Middle frontal gyrus (tissue), 1 donor: ENCODE measurements at regions not wholly inside any gene's neighbourhood (a gene's known extent, or its start where the extent isn't known, plus 50 kb on each side); places are given as distances from the start of the nearest gene placed in this dataset.
"Not testable (repeated sequence)": the region's sequence is repeated elsewhere in the genome, so short reads cannot be mapped to it uniquely, and the experiment has no call there.

Source experiments
- DNase-seq: peaks from one replicate; pipeline ENCODE4 v3.0.0-alpha.2; 2015; ENCODE audit warnings: low spot score; ENCODE audit errors: extremely low spot score

DNA sequence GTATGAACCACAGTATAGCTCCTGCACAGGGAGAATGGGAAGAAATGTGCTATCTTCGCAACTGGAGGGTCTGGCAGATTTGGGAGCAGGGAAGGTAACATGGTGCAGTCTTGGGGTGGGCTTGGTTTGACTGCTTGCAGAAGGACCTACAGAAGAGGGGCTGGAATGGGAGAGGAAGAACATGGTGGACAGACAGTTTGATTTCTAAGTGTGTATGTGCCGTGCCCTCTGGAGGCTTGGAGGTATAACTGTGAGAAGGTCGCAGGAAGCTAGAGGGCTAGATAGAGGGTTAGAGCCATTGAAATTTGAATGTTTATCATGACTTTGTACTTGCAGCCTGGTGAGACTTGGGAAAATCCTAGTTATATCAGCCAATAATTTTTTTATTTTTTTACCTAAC is 169.2 kb downstream of the SQOR start:
- no peak for DNase-seq

DNA sequence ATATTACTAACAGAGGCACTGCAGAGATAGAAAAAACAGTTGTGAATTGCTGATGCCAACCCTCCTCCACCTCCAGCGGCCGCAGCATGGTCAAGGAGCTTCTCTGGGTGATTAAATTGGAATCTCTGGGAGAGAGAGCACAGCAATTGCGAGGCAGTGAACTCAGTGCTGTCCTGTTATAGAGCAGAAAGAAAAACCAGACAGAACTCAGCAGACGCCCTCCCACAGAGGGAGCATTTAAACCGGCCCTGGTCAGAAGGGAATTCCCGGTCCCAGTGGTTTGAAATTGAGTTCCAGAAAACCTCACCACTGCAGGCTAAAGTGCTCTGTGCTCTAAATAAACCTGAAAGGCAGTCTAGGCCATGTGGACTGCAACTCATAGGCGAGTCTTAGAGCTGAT is 175.4 kb downstream of the SQOR start:
- no peak for DNase-seq

DNA sequence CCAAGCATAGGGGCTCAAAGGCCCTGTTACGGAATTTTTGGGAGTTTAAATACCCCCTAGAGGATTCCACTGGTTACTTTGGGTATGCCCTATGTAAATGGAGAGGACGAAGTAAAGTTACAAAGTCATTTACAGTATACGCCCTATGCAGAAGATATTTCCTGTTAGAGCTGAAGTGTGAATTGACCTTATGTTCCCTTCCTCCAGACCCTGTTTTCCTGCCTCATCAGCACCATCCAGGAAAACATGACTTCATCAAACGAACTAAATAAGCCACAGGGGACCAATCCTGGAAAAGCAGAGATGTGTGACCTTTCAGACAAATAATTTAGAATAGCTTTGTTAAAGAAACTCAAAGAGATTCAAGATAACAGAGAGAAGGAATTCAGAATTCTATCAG is 177.4 kb downstream of the SQOR start:
- no peak for DNase-seq

DNA sequence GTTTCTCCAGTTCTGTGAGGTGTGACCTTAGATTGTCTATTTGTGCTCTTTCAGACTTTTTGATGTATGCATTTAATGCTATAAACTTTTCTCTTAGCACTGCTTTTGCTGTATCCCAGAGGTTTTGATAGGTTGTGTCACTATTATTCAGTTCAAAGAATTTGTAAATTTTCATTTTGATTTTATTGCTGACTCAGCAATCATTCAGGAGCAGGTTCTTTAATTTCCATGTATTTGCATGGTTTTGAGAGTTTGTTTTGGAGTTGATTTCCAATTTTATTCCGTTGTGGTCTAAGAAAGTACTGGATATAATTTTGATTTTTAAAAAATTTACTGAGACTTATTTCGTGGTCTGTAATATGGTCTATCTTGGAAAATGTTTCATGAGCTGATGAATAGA is 182.7 kb downstream of the SQOR start:
- DNase-seq = not testable (repeated sequence)

DNA sequence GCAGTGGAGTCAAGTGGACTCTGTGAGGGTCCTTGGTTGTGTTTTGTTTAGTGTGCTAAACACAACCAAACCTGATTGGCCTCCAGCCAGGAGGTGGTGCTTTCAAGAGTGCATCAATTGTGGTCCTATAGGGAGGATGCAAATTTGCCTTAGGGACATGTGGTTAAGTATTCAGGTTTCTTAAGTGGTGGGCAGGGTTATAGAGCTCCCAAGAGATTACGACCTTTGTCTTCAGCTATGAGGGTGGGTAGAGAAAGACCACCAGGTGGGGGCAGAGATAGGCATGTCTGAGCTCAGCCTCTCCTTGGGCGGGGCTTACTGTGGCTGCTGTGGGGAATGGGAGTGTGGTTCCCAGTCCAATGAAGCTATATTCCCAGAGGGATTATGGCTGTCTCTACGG is 186.6 kb downstream of the SQOR start:
- DNase-seq = no peak

DNA sequence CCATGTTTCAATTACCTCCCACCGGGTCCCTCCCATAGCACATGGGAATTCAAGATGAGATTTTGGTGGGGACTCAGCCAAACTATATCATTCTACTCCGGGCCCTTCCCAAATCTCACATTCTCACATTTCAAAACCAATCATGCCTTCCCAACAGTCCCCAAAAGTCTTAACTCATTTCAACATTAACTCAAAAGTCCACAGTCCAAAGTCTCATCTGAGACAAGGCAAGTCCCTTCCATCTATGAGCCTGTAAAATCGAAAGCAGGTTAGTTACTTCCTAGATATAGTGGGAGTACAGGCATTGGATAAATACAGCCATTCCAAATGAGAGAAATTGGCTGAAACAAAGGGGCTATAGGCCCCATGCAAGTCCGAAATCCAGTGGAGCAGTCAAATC is 188.1 kb downstream of the SQOR start:
- not testable (repeated sequence) for DNase-seq

DNA sequence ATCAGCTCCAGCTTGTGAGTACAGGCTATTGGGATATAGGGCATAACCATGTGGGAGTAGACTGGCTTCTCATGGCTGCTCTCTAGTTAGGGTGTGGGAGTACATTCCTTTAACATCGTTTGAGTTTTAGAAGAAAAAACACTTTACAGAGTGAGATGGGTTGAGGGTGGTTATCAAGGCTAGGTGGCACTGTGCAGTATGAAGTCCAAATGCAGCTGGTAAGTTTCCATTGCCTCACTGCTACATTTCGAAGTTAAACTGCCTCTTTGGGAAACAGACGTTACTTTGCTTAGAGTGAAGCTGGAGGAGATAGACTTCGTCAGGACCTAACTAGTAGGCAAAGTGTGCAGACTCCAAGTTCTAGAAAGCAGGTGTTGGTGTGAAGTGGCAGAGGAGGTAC is 192.4 kb downstream of the SQOR start:
- DNase-seq = no peak

DNA sequence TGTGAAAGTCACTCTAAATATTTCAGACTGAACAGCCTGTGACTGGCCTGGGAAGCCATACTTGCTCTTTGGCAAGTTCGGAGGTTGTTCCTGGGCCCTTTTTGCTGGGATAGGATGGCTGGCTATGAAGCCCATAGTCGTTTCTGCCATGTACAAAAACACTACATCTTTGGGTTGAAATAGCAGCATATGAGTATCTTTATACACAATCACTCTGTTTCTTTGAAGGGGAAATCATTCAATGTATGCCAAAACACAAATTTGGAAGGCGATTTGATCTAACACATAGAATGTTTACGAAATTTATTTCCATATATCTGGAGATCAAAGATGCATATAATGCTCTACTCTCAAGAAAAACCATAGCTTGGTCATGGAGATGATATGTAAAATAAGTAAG is 192.9 kb downstream of the SQOR start:
- DNase-seq = no peak

DNA sequence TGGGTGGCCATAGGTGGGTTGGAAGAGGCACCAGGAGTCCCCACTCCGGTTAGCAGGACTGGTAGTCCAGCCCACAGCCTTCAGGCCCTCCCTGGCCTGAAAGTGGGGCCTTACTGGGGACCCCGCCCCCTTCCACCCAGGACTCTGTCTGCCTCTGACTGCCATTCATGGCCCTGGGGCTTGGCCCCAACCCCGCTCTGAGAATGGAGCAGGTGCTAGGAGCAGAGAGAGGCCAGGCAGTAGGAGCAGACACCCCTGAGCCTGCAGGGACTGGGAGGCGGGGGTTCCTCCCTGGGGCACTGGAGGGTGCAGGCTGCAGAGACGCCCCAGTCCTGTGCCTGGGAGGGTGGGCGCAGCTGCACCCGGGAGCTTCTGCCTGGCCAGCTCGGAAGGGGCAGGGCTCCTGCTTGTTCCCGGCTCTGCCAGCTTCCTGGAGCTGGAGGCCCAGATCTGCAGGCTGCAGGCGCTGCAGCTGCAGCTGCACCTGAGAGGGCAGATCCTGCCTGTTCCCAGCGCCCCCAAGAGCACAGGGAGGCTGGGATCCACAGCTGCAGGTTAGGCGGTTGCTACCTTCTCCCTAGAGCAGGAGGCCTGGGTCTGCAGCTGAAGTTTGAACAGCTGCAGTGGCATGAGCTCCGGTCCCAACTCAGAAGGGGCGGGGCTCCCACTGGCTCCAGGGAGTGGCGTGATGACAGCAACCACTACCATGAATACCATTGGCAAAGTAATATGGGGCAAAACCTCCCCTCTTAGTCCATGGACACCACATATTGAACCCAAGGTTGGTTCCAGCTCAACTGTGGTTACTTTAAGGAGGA is 194.7 kb downstream of the SQOR start:
- DNase-seq = no peak

DNA sequence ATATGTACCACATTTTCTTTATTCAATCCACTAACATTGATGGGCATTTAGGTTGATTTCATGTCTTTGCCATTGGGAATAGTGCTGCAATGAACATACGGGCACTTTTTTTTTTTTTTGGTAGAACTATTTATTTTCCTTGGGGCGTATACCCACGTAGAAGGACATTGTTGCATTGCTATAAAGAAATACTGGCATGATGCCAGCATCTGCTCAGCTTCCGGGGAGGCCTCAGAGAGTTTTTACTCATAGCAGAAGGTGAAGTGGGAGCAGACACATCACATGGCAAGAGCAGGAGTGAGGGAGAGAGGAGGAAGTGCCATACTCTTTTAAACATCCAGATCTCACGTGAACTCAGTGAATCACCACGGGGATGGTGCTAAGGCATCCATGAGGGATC is 197.0 kb downstream of the SQOR start:
- DNase-seq = no peak

DNA sequence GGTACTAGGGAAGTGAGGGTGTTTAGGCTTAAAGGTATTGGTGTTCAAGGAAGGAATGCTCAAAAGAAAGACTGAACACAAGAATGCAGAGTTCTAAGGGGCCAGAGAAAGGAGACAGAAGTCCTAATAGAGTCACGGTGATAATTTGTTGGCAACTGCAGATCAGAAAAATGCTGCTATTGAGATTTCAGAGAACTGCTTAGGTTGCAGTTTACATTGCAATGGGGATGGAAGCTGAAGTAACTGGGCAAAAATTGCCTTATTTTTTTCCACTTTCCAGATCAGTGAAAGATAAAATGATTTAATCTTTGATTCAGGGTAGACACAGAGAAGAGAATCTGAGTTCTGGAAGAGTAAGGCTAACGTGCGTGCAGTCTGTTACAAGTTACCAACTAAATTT is 199.8 kb downstream of the SQOR start:
- no peak for DNase-seq

DNA sequence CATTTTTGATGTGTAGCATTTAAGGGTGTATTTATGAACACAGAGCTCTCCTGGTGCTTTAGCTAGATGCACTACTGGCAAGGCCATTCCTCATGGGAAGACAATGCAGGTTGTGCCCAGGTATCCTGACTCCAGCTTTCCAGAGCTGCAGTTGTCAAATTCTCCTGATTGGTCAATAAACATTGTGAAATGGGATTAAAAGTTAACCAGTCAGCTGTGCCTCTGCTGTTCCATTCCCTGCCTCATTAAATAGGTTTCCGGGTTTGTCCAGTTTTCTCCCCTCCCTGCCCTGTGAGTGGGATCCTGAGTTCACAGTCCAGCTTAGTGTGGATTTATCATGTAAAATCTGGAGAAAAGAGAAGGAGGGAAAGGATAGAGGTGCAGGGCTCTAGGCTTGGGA is 207.3 kb downstream of the SQOR start:
- no peak for DNase-seq

DNA sequence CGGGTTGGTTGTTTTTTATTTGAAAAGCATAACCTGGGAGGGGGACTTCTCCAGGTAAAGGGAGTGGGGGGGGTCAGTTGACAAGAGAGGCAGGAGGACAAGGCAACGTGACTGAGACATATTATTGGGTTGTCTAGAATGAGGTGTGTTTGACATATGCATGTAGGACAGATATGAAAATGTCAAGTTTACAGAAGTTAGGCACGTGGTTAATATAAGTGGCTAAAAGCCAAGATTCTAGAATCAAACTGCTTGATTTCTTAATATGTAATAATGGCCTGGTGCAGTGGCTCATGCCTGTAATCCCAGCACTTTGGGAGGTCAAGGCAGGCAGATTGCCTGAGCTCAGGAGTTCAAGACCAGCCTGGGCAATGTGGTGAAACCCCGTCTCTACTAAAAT is 212.8 kb downstream of the SQOR start:
- DNase-seq = no peak

DNA sequence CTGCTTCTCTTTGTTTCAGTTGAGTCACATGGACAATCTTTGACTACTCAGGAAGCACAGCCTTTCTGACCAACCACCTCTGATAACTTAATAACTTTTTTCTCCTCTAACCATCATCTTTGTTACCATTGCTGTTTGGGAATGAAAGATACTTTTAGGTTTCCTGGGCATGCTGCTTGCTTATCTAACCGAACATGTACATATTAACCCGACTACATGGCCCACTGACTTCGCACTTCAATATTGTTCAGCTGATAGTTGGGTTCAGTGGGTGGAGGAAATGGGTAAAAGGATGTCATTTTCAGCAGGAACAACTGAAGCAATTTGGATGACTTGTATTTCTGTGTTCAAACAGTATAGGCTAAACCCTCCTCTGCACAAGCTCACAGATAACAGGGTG is 214.3 kb downstream of the SQOR start:
- DNase-seq = no peak

DNA sequence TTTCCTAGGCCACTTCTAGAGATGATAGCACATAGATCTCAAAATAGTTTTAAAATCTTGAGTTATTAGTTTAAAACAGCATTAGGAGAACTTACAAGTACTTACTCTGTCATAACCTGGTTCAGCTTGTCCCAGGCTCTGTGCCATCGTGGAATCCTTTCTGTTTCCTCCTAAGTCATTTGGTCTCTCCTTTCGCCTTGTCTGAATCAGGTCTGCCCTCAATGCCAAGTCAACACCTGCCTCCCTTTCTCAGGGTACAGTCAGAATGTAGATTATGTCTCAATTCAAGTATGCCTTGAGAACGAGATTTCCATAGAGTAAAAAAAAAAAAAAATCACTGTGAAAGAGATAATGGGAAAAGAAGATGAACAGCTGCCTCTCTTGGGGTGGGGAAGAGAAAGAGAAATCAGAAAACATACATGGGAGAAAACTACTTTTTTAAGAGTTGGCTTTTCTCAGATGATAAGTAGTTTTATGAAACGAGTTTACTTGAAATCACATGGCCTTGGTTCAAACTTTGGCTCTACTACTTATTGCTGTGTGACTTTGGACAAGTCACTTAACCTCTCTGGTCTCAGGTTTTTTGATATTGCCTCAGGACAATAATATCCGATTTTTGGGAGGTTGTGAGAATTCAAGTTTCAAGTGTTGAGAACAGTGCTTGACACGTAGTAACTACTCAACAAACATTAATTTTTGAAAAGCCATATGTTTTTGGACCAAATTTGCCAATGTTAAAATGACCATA is 219.8 kb downstream of the SQOR start:
- DNase-seq = no peak

DNA sequence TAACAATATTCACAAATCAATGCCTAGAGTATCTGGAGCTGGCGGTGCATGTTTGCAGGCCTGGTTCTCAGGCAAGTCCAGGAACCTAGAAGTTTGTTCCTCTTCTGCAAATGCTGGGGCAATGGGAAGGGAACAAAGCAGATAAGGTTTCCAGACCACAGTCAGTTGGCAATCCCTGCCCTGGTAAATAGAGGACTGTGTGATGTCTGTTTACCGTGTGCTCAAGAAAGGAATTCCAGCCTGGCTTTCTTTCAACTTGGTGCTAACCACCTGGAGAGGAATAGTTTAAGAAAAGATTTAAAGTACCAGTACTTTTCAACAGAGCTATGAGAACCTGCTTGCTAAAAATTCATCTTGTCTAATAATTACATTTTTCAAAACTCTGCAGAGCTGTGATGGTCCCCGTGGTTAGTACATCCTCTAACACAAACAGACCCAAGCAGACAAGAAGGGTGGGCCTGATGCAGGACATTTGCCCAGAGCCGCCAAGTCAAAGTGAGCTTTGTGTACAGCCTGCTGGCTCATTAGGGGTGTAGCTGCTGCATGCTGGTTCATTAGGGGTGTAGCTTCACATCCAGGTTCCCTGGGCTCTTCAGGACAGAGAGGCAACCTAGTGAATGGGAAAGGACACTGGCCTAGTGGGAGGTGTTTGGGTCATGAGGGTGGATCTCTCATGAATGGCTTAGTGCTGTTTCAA is 220.5 kb downstream of the SQOR start:
- no peak for DNase-seq

DNA sequence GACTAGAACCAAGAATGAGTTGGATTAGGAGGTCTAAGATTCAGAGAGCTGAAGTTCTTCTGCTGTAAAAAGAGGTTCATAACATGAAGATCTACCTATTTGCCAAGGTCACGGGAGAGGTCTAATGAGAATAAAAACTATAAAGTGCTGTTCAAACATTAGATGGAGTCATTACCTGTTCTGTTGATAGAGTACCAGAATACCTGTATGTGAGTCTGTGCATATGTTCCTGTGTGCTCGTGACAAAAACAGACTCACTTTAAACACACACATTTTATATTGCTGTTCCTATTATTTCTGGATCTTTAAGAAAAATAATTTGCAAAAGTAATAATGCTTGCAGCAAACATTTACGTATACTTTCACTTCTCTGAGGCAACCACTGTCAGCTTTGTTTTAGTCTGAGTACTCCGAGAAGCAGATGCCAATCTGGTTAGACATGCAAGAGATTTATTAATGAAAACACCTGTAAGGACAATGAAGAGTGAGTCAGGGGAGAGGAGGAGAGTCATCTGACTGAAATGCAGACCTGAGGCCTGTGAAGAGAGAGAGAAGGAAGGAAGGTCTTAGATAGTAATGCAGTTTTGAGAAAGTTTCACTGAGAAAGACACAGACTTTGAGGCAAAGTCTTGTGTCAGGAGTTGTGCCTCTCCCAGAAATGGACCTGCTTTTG is 221.2 kb downstream of the SQOR start:
- DNase-seq = no peak

DNA sequence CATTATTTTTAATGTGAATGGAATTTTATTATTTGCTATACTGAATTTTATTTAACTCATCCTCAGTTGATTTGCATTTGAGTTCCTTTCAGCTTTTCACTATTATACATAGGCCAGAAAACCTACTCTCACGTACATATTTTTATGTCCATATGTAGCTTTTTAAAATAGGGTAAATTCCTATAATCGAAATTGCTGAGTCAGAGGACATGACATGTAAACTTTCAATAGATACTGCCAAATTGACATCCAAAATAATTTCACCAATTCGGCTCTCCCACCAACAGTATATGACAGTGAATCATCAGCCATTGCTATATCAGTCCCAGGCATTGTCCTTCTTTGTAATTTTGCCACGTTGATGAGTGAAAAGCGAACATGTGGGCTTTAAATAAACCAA is 222.5 kb downstream of the SQOR start:
- no peak for DNase-seq

DNA sequence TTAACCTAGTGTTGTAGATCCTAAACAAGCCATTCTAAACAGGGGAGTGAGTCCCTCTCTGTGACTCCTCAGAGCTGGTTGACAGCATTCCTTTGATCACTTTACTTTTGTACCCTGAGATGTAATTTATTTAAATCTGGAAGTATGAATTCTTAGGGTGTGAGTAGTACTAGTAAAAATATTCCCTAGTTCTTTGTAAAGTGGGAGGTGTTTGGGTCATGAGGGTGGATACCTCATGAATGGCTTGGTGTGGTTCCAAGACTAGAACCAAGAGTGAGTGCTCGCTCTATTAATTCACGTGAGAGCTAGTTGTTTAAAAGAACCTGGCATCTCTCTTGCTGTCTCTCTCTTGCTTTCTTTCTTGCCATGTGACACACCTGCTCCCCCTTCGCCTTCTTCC is 223.7 kb downstream of the SQOR start:
- no peak for DNase-seq

DNA sequence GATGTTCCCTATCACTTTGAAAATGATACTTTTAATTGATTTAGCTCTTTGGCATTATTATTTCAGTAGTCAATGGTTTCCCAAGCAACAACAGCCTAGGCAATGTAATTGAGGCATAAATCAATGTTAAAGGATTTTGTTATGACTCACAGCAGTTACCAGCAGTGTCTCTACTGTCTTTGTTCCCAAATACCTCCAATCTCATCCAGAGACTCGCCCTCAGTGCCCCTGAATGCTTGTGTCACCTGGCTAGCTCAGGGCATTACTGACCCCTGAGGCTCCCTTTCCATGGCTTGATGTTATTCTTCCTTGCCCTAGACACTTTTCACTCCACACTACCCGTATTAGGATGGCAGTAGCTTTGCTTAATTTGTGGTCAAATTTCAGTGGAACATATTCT is 227.2 kb downstream of the SQOR start:
- no peak for DNase-seq

DNA sequence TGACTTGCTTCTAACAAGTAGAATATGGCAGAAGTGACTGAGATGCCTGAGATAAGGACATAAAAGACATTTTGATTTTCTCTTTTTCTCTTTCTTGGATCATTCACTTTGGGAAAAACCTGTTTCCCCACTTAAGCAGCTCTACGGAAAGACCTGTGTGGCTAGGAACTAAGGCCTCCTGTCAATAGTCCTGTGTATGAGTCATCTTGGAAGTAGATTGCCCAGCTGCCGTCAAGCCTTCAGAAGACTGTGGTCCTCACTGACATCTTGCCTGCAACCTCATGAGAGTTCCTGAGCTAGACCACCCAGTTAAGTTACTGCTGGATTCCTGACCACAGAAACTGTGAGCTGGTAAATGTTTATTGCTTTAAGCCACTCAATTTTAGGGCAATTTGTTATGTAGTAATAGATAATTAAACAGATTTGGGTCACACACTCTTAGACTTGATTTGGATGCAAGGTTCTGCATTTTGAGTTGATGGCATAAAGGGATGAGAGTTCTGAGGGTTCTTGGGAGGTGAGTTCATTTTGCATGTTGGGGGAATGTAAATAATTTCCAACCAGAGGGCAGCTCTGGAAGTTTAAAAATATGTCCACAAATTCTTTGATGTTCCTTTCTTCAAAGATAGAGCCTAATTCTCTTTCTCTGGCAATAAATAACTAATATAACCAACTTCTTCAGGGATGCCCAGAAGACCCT is 229.2 kb downstream of the SQOR start:
- no peak for DNase-seq
